ENCODE measurements at regions not wholly inside any gene's neighbourhood (a gene's known extent, or its start where the extent isn't known, plus 50 kb on each side); places are given as distances from the start of the nearest gene placed in this dataset.

- DNase-seq (ENCODE audit: low read depth in 2 of 3, low spot score in 2 of 3) = no peak
Measured at GRCh38 chr6:99867026-99867425, 127.0 kb downstream of the MCHR2 start.

- DNase-seq (ENCODE audit: low read depth in 2 of 3, low spot score in 2 of 3) = peak; percentile 16 to 77 (median 44)
Measured at GRCh38 chr6:99868074-99868702, 125.8 kb downstream of the MCHR2 start.

All from hematopoietic multipotent progenitor cell (in vitro differentiated cells).